ENCODE measurements at regions not wholly inside any gene's neighbourhood (a gene's known extent, or its start where the extent isn't known, plus 50 kb on each side); places are given as distances from the start of the nearest gene placed in this dataset.

DNA sequence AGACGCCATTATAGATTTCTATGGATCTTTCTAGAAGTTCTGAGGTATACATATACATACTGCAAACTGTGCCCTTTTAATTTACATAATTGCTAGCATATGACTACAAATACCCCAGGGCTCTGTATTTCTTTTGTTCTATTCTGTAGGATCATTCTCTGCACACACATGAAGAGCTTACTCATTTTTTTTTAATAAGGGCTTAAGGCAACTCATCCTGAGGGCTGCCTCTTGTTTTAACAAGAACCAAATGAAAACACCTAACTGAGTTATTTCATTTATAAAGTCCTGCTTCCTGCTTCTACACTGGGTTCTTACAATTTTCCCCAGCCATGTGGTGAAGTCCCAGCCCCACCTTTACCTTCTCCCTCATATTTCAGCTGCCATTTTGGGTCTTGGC is 390.5 kb downstream of the IRS1 start:
- Histone ChIP-seq H3K9ac (ENCODE audit: low read length) (no peak overlapping the region), H3K9me3 (ENCODE audit: control insufficient read depth, low read length) (no peaks in the 10 kb centered on the region), H3K4me3 (ENCODE audit: low read length) (no peak overlapping the region), H3K4me1 (ENCODE audit: control insufficient read depth, insufficient read depth, low read length) (peaks cover under 1% of the 10 kb centered on the region), H3K36me3 (ENCODE audit: control insufficient read depth, insufficient read depth, low read length, severe bottlenecking) (no peaks in the 10 kb centered on the region), H3K27me3 (replicated peaks; ENCODE audit: control insufficient read depth, insufficient read depth, low read length) (no peaks in the 10 kb centered on the region)
- DNase-seq (ENCODE audit: low read depth): no peak

GRCh38 chr2:226408141-226408540 is 391.5 kb downstream of the IRS1 start:
- Histone ChIP-seq H3K4me1 (ENCODE audit: control insufficient read depth, insufficient read depth, low read length) (no peaks in the 10 kb centered on the region), H3K9me3 (ENCODE audit: control insufficient read depth, low read length) (no peaks in the 10 kb centered on the region), H3K27me3 (replicated peaks; ENCODE audit: control insufficient read depth, insufficient read depth, low read length) (no peaks in the 10 kb centered on the region), H3K9ac (ENCODE audit: low read length) (no peak overlapping the region), H3K4me3 (ENCODE audit: low read length) (no peak overlapping the region), H3K36me3 (ENCODE audit: control insufficient read depth, insufficient read depth, low read length, severe bottlenecking) (no peaks in the 10 kb centered on the region)
- DNase-seq (ENCODE audit: low read depth): no peak

- Histone ChIP-seq H3K9me3 (ENCODE audit: control insufficient read depth, low read length) (no peaks in the 10 kb centered on the region), H3K36me3 (ENCODE audit: control insufficient read depth, insufficient read depth, low read length, severe bottlenecking) (no peaks in the 10 kb centered on the region), H3K4me3 (ENCODE audit: low read length) (no peak overlapping the region), H3K4me1 (ENCODE audit: control insufficient read depth, insufficient read depth, low read length) (no peaks in the 10 kb centered on the region), H3K9ac (ENCODE audit: low read length) (no peak overlapping the region), H3K27me3 (replicated peaks; ENCODE audit: control insufficient read depth, insufficient read depth, low read length) (no peaks in the 10 kb centered on the region)
- no peak for DNase-seq (ENCODE audit: low read depth)
These were observed 392.5 kb downstream of the IRS1 start for GRCh38 chr2:226407135-226407534.

- no peak for DNase-seq (ENCODE audit: low read depth)
- Histone ChIP-seq H3K4me1 (ENCODE audit: control insufficient read depth, insufficient read depth, low read length) (no peaks in the 10 kb centered on the region), H3K36me3 (ENCODE audit: control insufficient read depth, insufficient read depth, low read length, severe bottlenecking) (no peaks in the 10 kb centered on the region), H3K9ac (ENCODE audit: low read length) (no peak overlapping the region), H3K9me3 (ENCODE audit: control insufficient read depth, low read length) (no peaks in the 10 kb centered on the region), H3K27me3 (replicated peaks; ENCODE audit: control insufficient read depth, insufficient read depth, low read length) (no peaks in the 10 kb centered on the region), H3K4me3 (ENCODE audit: low read length) (no peak overlapping the region)
These were observed 394.2 kb downstream of the IRS1 start for GRCh38 chr2:226405465-226405864.

DNA sequence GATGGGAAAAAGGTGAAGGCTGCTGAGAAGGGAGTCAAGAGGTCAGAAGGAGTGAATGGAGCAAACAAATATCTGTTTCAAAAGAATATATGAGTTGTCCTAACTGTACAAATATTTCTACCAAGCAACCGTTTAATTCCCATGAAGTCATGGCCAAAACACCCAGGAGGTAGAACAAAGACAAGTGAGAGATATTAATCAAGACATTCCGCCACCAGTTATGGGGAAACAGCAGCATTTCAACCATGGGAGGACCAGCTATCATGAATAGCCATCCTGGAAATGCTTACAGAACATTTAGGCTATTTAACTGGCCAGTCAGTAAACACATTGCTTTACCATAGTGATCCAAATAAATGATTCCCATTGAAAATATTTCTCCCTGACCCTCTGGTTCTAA is 396.3 kb downstream of the IRS1 start:
- Histone ChIP-seq H3K9ac (ENCODE audit: low read length) (no peak overlapping the region), H3K36me3 (ENCODE audit: control insufficient read depth, insufficient read depth, low read length, severe bottlenecking) (no peaks in the 10 kb centered on the region), H3K27me3 (replicated peaks; ENCODE audit: control insufficient read depth, insufficient read depth, low read length) (no peaks in the 10 kb centered on the region), H3K4me1 (ENCODE audit: control insufficient read depth, insufficient read depth, low read length) (peaks cover 6% of the 10 kb centered on the region), H3K4me3 (ENCODE audit: low read length) (no peak overlapping the region), H3K9me3 (ENCODE audit: control insufficient read depth, low read length) (no peaks in the 10 kb centered on the region)
- DNase-seq (ENCODE audit: low read depth): peak; percentile 21

DNA sequence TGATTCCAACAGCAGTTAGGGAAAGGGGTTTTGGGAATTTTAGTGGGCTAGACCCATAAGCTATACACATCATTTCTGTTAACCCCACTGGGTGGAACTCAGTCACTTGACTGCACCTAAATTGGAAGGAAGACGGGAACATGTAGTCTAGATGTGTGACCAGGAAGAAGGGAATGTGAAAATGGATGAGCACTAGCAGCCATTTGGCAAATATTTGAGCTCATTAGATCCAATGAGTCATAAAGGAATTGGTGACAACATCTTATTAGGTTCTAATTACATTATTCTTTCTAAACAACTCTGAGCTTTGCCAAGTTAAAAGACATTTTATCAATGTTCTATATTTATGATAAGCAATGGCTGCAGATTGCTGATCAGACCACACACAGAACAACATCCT is 400.6 kb downstream of the IRS1 start:
- H3K9me3 ChIP-seq (ENCODE audit: control insufficient read depth, low read length): no peaks in the 10 kb centered on the region
- no peak overlapping the region for H3K4me3 ChIP-seq (ENCODE audit: low read length)
- H3K36me3 ChIP-seq (ENCODE audit: control insufficient read depth, insufficient read depth, low read length, severe bottlenecking): no peaks in the 10 kb centered on the region
- DNase-seq (ENCODE audit: low read depth): no peak
- H3K9ac ChIP-seq (ENCODE audit: low read length): no peak overlapping the region
- H3K27me3 ChIP-seq (replicated peaks; ENCODE audit: control insufficient read depth, insufficient read depth, low read length): no peaks in the 10 kb centered on the region
- peaks cover 11% of the 10 kb centered on the region for H3K4me1 ChIP-seq (ENCODE audit: control insufficient read depth, insufficient read depth, low read length)

DNA sequence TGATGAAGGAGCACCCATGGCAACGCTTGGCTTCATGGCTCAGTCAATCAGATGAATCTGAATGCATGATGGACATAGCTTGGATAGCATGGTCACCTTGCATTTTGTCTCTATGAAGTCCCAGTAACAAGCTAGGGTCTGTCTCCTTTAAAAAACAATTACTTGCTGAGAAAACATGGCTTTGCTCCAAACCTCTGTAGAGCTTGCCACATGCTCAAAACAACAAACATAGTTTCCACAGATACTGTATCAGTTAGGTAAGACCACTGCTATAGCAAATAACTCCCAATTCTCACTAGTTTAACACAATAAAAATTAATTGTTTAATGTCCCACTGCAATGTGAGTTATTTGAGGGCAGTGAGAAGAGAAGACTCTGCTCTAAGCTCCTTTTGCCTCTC is 401.0 kb downstream of the IRS1 start:
- Histone ChIP-seq H3K36me3 (ENCODE audit: control insufficient read depth, insufficient read depth, low read length, severe bottlenecking) (no peaks in the 10 kb centered on the region), H3K9ac (ENCODE audit: low read length) (no peak overlapping the region), H3K4me3 (ENCODE audit: low read length) (no peak overlapping the region), H3K27me3 (replicated peaks; ENCODE audit: control insufficient read depth, insufficient read depth, low read length) (no peaks in the 10 kb centered on the region), H3K4me1 (ENCODE audit: control insufficient read depth, insufficient read depth, low read length) (peaks cover 11% of the 10 kb centered on the region), H3K9me3 (ENCODE audit: control insufficient read depth, low read length) (no peaks in the 10 kb centered on the region)
- DNase-seq (ENCODE audit: low read depth): peak; percentile 36

DNA sequence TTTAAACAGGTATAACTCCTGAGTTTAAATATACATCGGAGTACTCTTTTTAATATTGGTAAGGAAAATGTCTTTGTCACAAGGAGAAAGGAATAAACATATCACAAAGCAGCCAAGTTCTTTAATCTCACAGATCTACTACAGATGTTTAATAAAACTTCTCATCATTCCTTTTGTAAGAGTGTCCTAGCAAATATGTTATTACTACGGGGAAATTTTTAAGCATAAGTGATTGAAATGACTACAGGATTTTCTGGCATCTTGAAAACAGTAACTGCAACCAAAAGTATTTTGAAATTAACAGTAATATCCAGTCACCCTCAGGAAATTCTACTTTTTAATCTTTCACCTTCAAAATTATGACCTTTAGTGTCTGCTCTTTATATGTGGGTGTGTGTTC is 403.1 kb downstream of the IRS1 start:
- Histone ChIP-seq H3K27me3 (replicated peaks; ENCODE audit: control insufficient read depth, insufficient read depth, low read length) (no peaks in the 10 kb centered on the region), H3K4me3 (ENCODE audit: low read length) (no peak overlapping the region), H3K4me1 (ENCODE audit: control insufficient read depth, insufficient read depth, low read length) (peaks cover 11% of the 10 kb centered on the region), H3K9me3 (ENCODE audit: control insufficient read depth, low read length) (no peaks in the 10 kb centered on the region), H3K9ac (ENCODE audit: low read length) (no peak overlapping the region), H3K36me3 (ENCODE audit: control insufficient read depth, insufficient read depth, low read length, severe bottlenecking) (no peaks in the 10 kb centered on the region)
- DNase-seq (ENCODE audit: low read depth): no peak

DNA sequence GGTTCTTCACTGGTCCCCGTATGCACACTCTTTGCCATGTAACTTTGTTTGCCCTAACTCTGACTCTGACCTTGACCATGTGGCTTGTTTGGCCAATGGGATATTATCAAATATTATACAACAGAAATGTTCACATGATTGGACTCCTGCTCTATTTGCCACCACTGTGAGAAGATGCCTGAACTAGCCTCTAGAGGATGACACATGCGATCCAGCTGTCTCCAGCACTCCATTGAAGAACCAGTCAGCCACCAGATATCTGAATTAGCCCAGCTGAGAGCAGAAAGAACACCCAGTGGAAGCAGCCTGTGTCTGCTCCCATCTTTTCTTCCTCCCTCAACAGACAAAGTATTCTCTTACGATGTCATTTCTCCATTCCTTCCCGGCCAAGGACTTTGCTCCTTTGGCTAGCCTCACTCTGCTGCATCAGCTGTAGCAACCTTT is 412.1 kb downstream of the IRS1 start:
- Histone ChIP-seq H3K27me3 (replicated peaks; ENCODE audit: control insufficient read depth, insufficient read depth, low read length) (no peaks in the 10 kb centered on the region), H3K9me3 (ENCODE audit: control insufficient read depth, low read length) (no peaks in the 10 kb centered on the region), H3K9ac (ENCODE audit: low read length) (no peak overlapping the region), H3K36me3 (ENCODE audit: control insufficient read depth, insufficient read depth, low read length, severe bottlenecking) (no peaks in the 10 kb centered on the region), H3K4me1 (ENCODE audit: control insufficient read depth, insufficient read depth, low read length) (no peaks in the 10 kb centered on the region), H3K4me3 (ENCODE audit: low read length) (no peak overlapping the region)
- DNase-seq (ENCODE audit: low read depth): no peak

GRCh38 chr2:226383461-226383860 is 416.2 kb downstream of the IRS1 start:
- H3K9me3 ChIP-seq (ENCODE audit: control insufficient read depth, low read length): peaks cover 7% of the 10 kb centered on the region
- peaks cover 5% of the 10 kb centered on the region for H3K4me1 ChIP-seq (ENCODE audit: control insufficient read depth, insufficient read depth, low read length)
- no peaks in the 10 kb centered on the region for H3K27me3 ChIP-seq (replicated peaks; ENCODE audit: control insufficient read depth, insufficient read depth, low read length)
- no peak for DNase-seq (ENCODE audit: low read depth)
- H3K9ac ChIP-seq (ENCODE audit: low read length): no peak overlapping the region
- H3K4me3 ChIP-seq (ENCODE audit: low read length): no peak overlapping the region
- no peaks in the 10 kb centered on the region for H3K36me3 ChIP-seq (ENCODE audit: control insufficient read depth, insufficient read depth, low read length, severe bottlenecking)

- Histone ChIP-seq H3K9ac (ENCODE audit: low read length) (no peak overlapping the region), H3K36me3 (ENCODE audit: control insufficient read depth, insufficient read depth, low read length, severe bottlenecking) (no peaks in the 10 kb centered on the region), H3K27me3 (replicated peaks; ENCODE audit: control insufficient read depth, insufficient read depth, low read length) (no peaks in the 10 kb centered on the region), H3K9me3 (ENCODE audit: control insufficient read depth, low read length) (peaks cover 7% of the 10 kb centered on the region), H3K4me3 (ENCODE audit: low read length) (no peak overlapping the region), H3K4me1 (ENCODE audit: control insufficient read depth, insufficient read depth, low read length) (peaks cover 5% of the 10 kb centered on the region)
- no peak for DNase-seq (ENCODE audit: low read depth)
These were observed 418.9 kb downstream of the IRS1 start for GRCh38 chr2:226380679-226381078.
